Astrocyte of the cerebellum (primary cell): ENCODE measurements at regions not wholly inside any gene's neighbourhood (a gene's known extent, or its start where the extent isn't known, plus 50 kb on each side); places are given as distances from the start of the nearest gene placed in this dataset.
"Not testable (repeated sequence)": the region's sequence is repeated elsewhere in the genome, so short reads cannot be mapped to it uniquely, and the experiment has no call there.

Source experiments
- DNase-seq: peaks from one replicate; pipeline ENCODE4 v3.0.0-alpha.2; 2011; ENCODE audit warnings: low read depth
- H3K4me3 ChIP-seq: 2 replicates; pipeline ENCODE4 v1.5.1; 2011; ENCODE audit warnings: mild to moderate bottlenecking, low read depth, low read length, moderate library complexity
- in situ Hi-C: cut with HindIII; loops from 2 replicates; pipeline ENCODE4 v1.10.0; 2017; ENCODE audit warnings: low sequenced_read_pairs
- TF ChIP-seq, protein P1 (sequence below): IDR thresholded peaks from 2 replicates; pipeline ENCODE4 v1.5.1; 2012; ENCODE audit warnings: low read length, low read depth, moderate library complexity, mild to moderate bottlenecking; ENCODE audit errors: missing control alignments

DNA sequence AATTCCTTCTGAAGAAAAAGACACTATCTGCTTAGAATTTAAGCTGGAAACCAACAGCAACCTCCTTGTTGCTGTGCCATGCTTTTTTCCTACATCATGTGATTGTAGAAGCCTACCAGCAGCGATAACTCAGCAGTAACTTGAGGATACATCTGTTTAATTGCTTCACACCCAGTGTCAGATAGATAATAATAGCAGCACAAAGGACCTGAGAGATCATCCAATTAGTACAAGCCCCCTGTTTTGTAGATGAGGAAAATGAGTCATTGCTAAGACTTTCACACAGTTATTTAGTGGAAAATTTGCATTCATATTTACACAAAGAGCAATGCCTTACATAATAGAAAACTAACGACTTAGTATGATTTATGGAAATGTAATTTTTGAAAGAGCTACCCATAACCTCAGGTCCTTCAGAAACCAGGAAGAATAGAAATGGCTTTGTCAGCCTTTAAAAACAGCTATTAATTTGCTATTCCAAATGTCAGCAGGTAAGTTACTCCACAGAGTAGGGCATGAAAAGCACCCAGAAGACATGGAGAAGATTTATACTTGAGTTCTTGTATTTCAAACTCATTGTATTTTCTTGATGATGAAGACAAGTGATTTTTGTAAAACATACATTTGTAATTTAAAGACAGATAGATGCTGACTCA is 93.7 kb upstream of the SGCG start:
- DNase-seq, result no peak
- TF ChIP-seq, protein P1, sequence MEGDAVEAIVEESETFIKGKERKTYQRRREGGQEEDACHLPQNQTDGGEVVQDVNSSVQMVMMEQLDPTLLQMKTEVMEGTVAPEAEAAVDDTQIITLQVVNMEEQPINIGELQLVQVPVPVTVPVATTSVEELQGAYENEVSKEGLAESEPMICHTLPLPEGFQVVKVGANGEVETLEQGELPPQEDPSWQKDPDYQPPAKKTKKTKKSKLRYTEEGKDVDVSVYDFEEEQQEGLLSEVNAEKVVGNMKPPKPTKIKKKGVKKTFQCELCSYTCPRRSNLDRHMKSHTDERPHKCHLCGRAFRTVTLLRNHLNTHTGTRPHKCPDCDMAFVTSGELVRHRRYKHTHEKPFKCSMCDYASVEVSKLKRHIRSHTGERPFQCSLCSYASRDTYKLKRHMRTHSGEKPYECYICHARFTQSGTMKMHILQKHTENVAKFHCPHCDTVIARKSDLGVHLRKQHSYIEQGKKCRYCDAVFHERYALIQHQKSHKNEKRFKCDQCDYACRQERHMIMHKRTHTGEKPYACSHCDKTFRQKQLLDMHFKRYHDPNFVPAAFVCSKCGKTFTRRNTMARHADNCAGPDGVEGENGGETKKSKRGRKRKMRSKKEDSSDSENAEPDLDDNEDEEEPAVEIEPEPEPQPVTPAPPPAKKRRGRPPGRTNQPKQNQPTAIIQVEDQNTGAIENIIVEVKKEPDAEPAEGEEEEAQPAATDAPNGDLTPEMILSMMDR, result no peak
- H3K4me3 ChIP-seq, result no peak overlapping the region
- in situ Hi-C loops, result no loop called here

DNA sequence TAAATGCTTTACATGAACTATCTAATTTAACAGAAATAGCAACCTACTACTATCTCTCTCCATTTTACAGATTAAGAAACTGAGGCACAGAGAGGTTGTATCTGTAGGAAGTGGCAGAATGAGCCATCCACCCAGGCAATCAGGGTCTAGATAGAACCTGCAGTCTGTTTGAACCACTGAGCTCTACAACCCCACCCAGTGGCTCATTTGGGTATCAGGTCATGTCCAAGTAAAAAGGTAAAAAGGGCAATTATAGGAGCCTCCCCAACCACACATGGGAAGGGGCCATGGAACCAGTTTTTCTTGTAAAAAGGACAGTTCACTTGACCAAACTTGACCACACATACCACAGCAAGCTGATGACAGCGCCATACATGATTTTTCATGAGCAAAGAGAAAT is 92.9 kb upstream of the SGCG start:
- H3K4me3 ChIP-seq, result no peak overlapping the region
- no peak for DNase-seq
- in situ Hi-C loops, result no loop called here
- TF ChIP-seq, protein P1, result peak; percentile 35

DNA sequence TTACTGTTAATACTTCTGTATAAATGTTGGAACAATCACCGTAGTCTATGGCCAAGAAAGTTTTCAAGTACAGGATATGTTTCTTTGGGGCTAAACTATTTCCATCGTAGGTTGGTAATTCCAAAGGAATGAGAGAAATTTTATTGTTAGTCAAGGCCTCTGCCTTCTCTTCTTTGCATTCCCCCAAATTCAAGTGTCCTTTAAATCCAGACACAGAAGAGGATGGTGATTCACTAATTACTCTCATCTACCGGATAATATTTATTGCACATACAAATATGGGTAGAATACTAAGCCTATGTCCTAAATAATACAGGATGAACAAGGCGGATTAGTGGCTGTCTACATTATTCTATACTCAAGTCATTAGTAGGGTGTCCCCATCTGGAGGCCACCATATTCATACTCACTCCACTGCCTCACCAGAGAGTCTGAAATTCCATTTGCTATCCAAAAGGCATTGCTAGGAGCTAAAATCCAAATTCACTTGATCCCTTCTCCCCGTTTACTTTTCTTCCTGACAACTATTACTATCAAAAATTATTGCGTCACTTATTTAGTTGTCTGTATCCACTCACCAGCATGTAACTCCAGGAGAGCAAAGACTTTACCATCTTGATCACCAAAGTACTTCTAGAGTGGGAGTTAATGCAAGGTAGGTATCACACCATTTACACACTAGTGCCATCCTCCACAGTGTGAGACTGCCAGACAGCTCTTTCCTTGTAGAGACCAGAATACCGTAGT is 82.4 kb upstream of the SGCG start:
- DNase-seq, result no peak
- TF ChIP-seq, protein P1, result no peak
- no peak overlapping the region for H3K4me3 ChIP-seq
- in situ Hi-C loops, result no loop called here

DNA sequence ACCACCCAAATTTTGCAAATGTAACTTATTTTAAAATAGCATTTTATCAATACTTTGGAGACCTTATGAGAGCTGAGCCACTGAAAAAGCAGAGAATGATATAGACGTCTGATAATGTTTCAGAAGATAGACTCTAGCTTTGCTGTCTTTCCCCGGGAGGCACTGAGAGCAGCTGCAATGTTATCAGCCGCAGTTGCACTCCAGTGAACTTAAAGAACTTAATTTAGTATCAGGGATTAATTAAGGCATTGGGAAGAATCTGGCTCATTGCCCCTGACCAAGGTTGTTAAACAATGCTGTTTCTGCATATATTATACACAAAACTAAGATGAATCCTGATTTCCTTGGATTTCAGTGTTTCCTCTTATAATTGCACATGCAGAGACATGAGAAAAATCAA is 75.7 kb upstream of the SGCG start:
- in situ Hi-C loops, result no loop called here
- DNase-seq, result no peak
- H3K4me3 ChIP-seq, result no peak overlapping the region
- TF ChIP-seq, protein P1, result no peak

DNA sequence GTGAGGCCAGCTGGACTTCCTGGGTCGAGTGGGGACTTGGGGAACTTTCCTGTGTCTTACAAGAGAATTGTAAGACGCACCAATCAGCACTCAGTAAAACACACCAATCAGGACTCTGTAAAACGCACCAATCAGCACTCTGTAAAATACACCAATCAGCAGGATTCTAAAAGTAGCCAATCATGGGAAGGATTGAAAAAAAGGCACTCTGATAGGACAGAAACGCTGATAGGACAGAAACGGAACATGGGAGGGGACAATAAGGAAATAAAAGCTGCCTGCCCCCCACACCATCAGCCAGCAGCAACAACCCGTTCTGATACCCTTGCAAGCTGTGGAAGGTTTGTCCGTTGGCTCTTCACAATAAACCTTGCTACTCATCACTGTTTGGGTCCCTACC is 73.1 kb upstream of the SGCG start:
- TF ChIP-seq, protein P1, result no peak
- no peak for DNase-seq
- no peak overlapping the region for H3K4me3 ChIP-seq
- in situ Hi-C loops, result no loop called here

DNA sequence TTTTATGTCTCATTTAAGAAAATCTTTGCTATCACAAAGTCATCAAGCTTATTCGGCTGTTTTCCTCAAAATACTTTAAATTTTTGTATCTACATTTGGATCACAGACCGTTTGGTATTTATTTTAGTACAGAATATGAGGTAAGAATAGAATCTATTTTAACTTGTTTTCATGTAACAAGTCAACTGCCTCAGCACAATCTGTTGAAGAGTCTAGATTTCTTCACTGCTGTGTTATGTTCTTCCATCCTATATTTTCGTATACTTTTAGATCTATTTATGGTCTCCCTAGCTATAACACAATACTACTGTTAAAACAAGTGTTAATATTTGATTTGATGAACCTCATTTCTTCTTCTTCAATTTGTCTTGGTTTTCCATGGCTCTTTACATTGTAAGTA is 61.6 kb upstream of the SGCG start:
- TF ChIP-seq, protein P1, result no peak
- no peak overlapping the region for H3K4me3 ChIP-seq
- no peak for DNase-seq
- in situ Hi-C loops, result no loop called here

DNA sequence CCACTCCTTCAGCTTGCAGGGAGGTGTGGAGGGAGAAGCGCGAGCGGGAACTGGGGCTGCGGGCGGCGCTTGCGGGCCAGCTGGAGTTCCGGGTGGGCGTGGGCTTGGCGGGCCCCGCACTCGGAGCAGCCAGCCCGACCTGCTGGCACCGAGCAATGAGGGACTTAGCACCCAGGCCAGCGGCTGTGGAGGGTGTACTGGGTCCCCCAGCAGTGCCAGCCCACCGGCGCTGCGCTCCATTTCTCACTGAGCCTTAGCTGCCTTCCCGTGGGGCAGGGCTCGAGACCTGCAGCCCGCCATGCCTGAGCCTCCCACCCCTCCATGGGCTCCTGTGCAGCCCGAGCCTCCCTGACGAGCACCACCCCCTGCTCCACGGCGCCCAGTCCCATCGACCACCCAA is 53.2 kb upstream of the SGCG start:
- in situ Hi-C loops, DNase-seq, H3K4me3 ChIP-seq: not testable (repeated sequence)
